GM18508 (cell line): ENCODE measurements at regions not wholly inside any gene's neighbourhood (a gene's known extent, or its start where the extent isn't known, plus 50 kb on each side); places are given as distances from the start of the nearest gene placed in this dataset.

ENCODE experiments used
- ATAC-seq: cut with Tn5 transposase; IDR thresholded peaks from one replicate; pipeline ENCODE4 v1.9.1; 2021; ENCODE audit warnings: moderate number of reproducible peaks; ENCODE audit not compliant: insufficient read depth, unreplicated experiment

DNA sequence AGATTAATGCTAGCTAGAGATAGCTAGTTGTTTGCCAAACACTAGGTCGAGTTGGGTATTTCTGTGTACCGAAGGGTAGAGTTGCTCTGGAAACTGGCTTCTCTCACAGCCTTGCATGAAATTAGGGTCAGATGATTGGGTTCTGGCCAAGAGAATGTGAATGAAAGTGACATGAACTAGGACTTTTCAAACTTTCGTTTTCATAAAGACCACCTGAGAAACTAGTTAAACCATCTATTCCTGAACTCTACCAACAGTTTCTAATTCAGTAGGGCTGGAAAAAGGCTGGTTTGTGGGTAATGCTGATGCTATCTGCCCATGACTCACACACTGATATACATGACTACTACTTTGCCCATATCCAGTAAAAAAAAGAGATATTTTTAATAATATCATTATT lies 157.6 kb downstream of the GASK1B start:
- no peak for ATAC-seq

DNA sequence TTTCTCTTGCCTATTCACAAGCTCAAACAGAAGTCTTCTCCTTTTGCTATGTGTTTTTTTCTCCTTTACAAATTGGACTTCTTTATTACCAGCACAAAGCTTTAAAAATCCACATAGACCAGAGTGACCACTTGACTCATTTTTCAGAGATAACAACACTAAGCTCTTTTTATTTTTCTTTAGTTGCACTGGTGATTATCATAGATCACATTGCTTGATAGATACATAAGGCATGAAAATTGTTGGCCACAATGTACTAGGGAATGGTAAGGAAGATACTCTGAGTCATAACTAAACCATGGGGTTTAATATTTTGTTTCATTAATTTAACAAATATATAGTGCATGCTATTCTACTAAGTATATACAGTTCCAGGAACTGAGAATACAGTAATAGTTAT lies 159.0 kb downstream of the GASK1B start:
- ATAC-seq, result no peak

DNA sequence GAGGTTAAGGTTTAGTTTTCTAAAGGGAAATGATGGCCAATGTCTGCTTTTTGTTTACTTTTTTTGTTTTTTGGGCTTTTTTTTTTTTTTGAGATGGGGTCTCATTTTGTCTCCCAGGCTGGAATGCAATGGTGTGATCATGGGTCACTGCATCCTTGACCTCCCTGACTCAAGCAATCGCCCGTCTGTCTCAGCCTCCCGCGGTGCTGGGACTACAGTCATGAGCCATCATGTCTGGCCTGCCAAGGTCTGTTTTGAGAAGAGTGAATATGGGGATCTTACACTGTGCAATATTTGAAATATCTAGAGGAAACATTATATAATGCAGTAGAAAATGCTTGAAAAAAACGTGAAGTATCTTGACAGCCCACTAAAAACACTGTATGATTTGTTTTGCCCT lies 162.5 kb downstream of the GASK1B start:
- ATAC-seq, result no peak

DNA sequence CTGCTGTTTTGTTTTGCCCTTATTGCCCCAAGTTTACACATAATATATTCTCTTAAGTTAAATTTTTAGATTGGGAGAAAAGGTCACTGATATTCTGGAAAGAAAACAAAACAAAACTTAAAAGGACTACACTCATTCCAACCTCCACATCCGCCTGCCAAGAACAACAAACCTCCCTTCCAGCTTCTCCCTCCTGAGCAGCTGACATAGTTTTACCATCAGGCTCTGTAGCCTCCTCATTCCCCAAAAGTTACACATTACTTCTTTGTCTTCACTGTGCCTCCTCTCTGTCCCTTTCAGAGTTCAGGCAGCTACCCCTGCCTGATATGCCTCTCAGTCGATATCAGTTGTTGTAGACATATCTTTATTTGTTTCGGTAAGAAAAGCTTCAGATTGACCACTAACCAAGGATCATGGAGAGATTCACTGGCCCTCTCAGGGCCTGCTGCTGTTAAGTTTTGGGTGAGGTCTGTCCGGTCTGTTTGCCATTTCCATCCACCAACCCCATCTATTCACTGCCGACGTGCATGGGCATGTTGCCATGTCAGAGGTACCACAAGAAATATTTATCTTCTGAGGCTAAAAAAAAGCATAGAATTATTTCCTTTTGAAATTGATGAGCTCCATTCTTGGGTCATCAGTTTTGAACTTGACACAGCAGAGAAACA lies 164.1 kb downstream of the GASK1B start:
- no peak for ATAC-seq

DNA sequence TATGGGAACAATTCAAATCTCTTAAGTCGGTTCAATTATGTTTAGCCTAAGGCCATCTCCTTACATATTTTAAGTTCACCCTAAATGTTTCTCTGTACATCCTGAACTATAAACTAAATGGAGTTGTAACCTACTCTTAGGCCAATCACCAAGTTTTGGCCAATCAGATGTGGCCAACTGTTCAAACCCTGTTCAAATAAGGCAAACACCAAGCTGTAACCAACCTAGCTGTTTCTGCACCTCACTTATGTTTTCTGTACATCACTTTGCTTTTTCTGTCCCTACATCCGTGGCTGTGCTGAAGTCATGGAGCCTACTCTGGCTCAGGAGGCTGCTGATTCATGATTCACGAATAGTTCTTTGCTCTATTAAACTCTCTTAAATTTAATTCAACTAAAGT lies 165.3 kb downstream of the GASK1B start:
- ATAC-seq, result no peak

DNA sequence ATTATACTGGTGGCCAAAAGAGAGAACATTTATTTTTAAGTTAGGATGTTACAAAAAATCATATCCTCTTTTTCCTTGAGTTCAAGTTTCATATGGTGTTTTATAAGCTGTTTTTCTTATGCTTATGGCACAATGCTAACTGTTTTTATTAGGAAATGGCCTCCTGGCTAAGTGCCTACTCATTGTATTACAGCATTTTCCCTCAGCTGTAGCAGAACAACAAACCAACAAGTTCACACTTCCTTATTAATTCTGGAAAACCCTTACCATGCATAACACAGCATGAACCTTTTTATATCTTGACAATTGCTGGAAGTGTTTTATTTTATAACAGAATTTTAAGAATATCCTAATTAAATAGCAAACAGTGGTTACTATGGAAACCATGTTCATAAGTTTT lies 165.8 kb downstream of the GASK1B start:
- no peak for ATAC-seq

DNA sequence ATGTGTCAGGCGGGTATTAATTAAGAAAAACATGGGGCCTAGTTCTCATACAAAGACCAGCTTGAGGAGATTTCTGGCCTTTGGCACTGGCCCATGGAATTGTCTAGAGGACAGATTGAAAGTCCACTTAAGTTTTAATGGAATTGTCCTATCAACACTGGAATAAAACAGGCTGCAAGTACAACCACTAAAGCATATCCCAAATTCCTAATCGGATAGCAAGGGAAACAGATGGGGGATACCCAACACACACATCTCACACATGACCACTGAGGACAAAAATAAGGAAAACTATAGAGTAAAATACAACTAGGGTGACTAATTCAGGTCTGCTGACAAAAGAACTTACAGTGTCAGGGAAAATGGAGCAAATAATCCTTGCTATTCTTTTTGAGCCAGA lies 167.8 kb downstream of the GASK1B start:
- ATAC-seq, result no peak

DNA sequence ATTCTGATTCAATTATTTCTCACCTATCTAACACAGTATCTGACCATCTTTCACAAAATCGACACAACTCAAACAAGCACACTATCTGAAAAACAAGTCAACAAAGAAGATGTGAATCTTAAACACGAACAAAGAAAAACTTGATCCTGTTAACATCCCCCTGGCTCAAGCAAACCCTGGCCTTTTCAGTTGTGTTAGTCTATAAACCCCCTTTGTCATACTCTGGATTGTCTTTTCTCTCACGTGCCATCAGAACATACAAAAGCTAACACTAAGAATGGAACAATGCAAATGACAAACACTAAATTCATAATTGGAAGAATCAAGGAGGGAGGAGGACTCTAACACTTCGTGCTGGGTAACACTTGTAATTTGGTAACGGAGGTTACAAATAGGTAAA lies 168.7 kb downstream of the GASK1B start:
- ATAC-seq, result no peak

DNA sequence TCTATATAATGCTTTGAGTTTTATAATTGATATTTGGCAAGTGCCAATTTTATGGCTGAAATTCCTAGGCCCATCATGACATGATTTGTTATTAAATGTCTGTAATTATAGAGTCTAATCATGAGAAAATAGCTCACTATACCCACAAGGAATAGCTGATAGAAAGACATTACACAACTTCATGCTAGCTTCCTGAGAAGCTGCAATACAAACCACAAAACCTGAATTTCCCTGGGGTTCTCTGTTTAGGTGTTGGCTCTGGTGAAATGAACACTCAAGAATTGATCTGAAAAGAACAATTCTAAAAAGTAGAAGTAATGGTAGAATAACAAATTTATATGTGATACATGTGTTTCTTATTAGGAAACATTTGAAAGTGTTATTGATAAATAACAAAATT lies 169.6 kb downstream of the GASK1B start:
- no peak for ATAC-seq

DNA sequence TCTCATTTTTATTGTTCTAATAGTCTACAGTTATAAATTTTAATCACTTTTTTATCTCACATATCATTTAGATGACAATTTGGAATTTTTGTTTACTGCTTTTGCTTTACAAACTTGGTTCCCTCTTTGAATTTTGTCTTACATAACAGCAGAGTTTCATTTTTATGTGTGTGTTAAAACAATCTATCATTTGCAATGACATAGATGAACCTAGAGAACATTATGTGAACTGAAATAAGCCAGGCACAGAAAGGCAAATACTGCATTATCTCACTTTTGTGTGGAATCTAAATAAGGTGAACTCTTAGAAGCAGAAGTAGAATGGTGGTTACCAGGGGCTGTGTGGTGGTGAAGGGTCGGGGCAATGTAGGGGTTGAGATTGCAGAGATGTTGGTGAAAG lies 170.7 kb downstream of the GASK1B start:
- no peak for ATAC-seq

DNA sequence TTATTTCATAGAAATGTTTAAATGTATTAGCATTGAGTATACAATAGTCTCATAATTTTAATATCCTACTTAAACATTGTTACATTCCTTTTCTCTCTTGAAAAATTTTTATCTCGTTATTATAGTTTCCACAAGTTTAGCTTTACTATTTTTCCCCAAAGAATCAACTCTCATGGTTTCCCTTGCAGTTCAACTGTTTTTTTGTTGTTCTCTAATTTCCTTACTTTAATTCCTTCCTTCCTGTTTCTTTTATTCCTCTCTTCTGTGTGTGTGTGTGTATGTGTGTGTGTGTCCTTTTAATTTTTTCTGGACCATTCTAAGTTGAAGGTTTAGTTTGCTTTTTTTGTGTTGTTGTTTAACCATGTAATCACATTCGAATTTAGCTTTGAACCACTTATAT lies 171.1 kb downstream of the GASK1B start:
- ATAC-seq, result no peak

DNA sequence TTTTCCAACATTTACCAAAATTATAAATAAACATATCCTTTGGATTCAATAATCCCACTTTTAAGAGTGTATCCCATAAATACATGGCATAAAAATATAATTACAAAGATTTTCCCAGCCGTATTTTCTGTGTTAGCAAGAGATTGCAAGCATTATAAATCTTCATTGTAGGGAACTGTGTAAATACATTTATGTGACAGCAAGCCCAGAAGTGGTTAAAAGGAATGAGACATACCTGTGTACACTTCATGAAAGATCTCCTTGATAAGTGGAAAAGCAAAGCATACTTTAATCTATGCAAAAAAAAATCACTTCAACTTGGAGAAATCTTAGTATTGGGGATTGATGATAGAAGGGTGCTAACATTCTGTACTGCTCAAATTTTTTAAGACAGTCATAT lies 173.1 kb downstream of the GASK1B start:
- ATAC-seq, result no peak

DNA sequence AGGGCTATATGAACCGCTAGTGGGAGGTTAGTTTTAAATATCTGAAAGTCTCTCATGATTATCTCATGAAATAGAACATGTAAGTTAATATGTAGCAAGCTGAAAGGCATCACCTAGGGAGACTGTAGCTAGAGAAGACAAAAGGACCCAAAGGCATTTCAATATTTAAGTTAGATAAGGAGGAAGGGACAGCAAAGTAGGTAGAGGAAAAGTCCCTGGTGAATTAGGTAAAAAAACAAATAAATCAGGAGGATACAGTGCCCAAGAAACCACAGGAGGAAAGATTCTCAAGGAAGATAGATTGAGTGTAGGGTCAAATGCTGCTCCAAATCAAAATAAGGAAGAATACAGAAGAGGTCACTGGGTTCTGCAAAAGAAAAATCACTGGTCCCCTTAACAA lies 175.5 kb downstream of the GASK1B start:
- ATAC-seq, result no peak

DNA sequence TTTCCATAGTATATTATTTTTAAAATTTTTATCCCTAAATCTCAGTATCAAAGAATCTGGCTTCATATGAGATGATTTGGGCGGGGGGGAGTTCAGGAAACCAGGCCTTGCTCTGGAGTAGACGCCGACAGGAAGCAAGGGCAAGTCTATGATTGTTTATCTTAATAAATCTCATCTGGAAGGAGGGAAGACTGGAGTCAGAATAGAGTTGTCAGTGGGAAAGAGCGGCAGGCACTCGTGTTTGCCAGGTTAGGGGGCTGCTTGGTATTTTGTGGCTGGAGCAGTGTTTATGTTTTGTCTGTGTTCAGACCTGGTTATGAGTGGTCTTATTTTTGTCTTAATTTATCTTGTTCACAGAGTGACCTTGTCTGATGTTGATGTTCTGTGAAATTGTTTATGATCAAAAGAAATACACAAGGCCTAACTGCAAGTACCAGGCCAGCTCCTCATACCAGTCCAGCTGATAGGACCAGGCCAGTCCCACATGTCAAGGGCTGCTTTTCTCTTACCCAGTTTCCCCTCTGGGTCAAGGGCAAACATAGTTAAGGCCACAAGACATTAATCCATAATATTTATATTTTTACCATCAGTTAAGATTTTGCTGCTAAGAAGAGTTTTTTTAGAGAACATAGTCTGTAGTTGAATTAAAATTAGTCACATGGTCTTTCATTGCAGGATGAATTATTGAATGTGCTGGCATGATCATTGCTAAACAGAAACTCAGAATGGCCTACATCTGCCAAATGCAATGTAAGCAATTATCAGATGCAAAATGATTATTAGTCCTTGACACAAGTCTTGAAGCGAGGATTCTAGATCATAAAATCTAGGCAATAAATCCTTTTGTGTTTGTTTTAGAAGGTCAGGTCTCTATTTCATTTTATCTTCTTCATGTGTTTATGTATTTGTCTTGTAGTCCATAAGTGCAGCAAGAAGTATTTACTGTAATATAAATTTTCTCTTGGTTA lies 176.5 kb downstream of the GASK1B start:
- no peak for ATAC-seq

DNA sequence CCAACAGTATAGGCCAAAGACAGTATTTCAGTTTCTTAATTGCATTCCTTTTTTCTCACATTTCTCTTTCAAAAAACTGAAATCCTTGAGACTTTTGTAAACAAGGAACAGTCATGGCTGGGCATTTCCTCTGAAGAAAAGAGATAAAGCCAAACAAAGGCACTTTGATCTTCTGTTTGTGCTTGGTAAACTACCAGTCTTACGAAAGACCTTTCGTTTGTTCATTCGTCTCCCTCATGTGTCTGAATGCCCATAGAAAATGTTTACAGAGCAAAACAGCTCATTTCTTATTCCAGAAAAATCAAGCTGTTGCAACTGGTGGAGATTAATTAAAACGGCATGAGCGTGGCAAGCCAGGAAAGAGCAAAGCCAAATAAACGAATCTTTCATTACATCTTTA lies 178.0 kb downstream of the GASK1B start:
- ATAC-seq, result no peak

DNA sequence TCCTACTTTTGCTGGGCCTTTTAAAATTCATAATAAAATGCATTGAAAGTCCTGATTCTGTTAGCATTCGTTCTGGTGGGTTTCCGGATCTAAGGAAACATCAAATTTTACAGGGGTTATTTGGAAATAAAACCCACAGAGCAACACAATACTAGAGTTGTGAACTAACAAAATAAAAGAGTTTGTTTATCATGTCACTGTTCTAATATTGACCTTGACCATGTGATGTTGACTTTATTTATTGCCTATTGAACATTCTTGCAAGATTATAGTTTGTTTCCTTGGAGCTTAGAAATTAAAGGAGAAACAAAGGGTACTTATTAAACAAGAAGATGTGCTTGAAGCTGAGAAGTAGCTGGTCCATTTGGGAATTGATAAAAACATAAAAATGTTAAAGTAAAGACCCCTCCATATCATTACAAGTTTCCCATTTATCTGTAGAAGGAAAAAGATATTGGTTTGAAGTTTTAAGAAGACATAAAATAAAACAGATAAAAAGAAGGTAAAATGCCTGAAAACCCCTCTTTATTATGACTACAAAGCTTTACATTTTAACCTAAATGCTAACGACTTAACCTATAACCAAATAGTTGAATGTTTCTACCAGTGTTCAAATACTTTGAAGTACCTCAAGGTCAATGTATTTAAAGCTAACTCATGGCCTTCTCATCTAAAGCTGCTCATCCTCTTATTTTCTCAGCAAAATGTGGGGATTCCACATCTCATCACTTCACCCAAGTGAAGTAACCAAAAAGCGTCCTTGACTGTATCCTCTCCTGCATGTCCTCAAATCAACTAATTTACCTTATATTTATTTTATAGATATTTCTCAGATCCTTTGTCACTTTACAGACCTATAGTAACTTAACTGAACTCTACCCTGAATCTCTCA lies 179.6 kb downstream of the GASK1B start:
- no peak for ATAC-seq

DNA sequence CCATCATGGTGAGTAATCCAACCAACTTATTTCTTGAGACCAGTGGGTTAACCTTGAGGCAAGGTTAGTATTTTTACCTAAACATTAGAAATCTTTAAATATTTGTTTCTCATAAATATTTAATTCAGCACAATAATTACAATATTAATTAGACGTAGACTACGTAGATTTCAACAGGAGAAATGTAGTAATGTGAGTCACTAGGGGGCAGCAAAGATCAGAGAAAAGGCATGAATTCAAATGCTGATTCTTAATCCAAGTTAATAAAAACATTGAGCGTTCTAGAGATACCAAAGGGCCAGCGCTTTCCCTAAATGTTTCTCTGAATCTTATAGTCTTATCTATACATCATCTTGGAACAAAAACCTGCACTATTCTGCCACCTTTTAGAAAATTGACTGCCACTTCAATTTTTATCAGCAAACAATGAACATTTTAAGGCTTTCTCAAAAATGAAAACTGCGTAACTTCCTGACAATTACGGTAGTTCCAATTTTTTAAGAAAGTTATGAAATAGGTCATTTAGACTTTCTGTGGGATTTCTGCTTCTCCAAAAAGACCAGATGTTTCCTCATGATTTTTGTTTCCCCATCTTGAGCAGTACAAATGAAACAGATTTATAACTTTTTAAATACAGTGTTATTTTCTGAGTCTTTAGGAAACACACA lies 180.7 kb downstream of the GASK1B start:
- ATAC-seq, result peak; percentile 63

DNA sequence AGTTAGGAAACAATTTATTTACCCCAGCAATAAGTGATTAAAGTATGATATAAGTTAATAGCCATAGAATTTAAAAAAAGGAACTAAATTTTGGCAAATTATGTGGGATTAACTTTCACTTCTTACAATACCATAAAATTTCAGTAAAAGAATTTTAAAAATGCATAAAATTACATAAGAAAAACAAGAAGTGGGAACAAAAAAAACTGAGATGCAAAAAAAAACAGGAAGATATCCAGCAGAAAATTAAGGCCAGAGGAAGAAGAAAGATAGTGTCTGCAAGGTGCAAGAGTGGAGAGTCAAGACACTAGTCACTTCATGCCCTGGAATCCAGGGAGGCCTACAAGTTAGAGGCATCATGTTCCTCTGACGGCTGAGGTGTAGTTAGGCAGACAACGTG lies 184.2 kb downstream of the GASK1B start:
- no peak for ATAC-seq

DNA sequence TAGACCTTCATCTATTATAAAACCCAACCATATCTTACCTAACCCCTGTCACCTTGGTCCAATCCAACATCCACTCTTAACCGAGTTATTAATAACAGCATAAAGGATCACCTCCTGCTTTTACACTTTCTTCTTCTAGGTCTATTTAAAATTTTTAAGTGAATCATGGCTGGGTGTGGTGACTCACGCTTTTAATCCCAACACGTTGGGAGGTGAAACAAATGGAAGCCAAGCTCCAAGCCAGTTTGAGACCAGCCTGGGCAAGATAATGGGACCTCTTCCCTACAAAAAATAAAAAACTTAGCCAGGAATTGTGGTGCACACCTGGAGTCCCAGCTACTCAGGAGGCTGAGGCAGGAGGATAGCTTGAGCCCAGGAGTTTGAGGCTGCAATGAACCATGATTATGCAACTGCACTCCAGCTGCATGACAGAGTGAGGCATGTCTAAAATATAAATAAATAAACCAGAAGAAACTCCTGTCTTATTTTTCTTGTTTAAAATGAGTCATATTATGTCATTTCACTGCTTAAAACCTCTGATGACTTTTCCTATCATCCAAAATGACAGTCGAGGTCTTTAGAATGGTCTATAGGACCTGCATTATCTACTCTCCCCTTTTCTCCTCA lies 188.4 kb downstream of the GASK1B start:
- no peak for ATAC-seq

DNA sequence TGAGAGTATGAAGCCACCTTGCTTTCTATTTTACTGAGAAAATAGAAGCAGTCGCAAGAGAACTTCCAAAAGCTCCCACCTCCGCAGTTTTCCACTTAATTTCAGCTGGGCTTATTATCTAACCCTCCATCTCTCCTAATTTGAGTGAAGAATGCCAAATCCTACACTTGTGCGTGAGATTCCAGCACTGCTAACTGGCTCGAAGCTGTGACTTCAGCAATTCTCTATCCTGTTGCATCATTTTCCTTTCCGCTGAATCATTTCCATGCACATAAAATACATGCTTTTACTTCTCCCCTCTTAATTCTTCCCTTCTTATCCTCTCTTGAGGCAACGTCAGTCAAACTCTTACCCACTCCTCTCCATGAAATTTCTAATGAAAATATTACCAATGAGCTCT lies 189.5 kb downstream of the GASK1B start:
- ATAC-seq, result no peak
